OCI-LY7 (cell line): ENCODE measurements at regions not wholly inside any gene's neighbourhood (a gene's known extent, or its start where the extent isn't known, plus 50 kb on each side); places are given as distances from the start of the nearest gene placed in this dataset.

Experiments used
- BruUV-seq: library from RNA; stranded (reverse); fragments of 400-500 nt; replicated peaks from 2 replicates; lab custom pipeline; 2021; lab: Mats Ljungman, UMichigan
- CTCF ChIA-PET: fragments of 300-600 bp; sonication (Branson Sonifier 250); formaldehyde crosslinking; loops from one replicate; lab custom pipeline; 2022; ENCODE audit warnings: antibody characterized with exemption; ENCODE audit not compliant: unreplicated experiment; lab: Charles Lee
- POLR2A ChIA-PET: fragments of 300-600 bp; sonication (Branson Sonifier 250); formaldehyde crosslinking; loops from one replicate; lab custom pipeline; 2022; ENCODE audit warnings: antibody characterized with exemption; lab: Charles Lee
- DNase-seq: peaks from one replicate; pipeline ENCODE4 v3.0.0-alpha.2; 2015; ENCODE audit warnings: low spot score
- H2AFZ ChIP-seq: fragments of 200-600 bp; sonication (generic), shearing (Covaris generic); 2 replicates; pipeline ENCODE4 v1.6.1; 2014; ENCODE audit warnings: mild to moderate bottlenecking, antibody characterized with exemption, low read length, moderate library complexity
- H3K27ac ChIP-seq: fragments of 200-600 bp; sonication (generic); 2 replicates; pipeline ENCODE4 v1.5.1; 2014; ENCODE audit warnings: mixed run types, low read depth, mild to moderate bottlenecking, moderate library complexity, low read length, inconsistent platforms; ENCODE audit not compliant: poor library complexity, severe bottlenecking
- H3K36me3 ChIP-seq: fragments of 200-600 bp; sonication (generic); 2 replicates; pipeline ENCODE4 v1.6.1; 2014; ENCODE audit warnings: mild to moderate bottlenecking, antibody characterized with exemption, low read length, moderate library complexity, mixed read lengths; ENCODE audit not compliant: insufficient read depth
- H3K4me1 ChIP-seq: fragments of 200-600 bp; sonication (generic); 2 replicates; pipeline ENCODE4 v1.5.1; 2014; ENCODE audit warnings: mild to moderate bottlenecking, low read length; ENCODE audit not compliant: insufficient read depth, poor library complexity, severe bottlenecking
- H3K4me2 ChIP-seq: fragments of 200-600 bp; sonication (generic); 2 replicates; pipeline ENCODE4 v1.6.1; 2014; ENCODE audit warnings: mild to moderate bottlenecking, low read length
- H3K4me3 ChIP-seq: fragments of 200-600 bp; sonication (generic); 2 replicates; pipeline ENCODE4 v1.5.1; 2014; ENCODE audit warnings: mild to moderate bottlenecking, low read depth, low read length; ENCODE audit not compliant: poor library complexity, severe bottlenecking
- H3K79me2 ChIP-seq: fragments of 200-600 bp; sonication (generic); 2 replicates; pipeline ENCODE4 v1.6.1; 2016; ENCODE audit warnings: low read depth, mild to moderate bottlenecking, low read length, moderate library complexity, mixed read lengths; ENCODE audit not compliant: insufficient read depth
- H3K9me2 ChIP-seq: fragments of 200-600 bp; sonication (generic); 2 replicates; pipeline ENCODE4 v1.6.1; 2016; ENCODE audit warnings: mild to moderate bottlenecking, low read length, mixed read lengths; ENCODE audit not compliant: insufficient read depth
- H3K9me3 ChIP-seq: fragments of 200-600 bp; sonication (generic); 2 replicates; pipeline ENCODE4 v1.6.1; 2014; ENCODE audit warnings: mild to moderate bottlenecking, mixed run types, low read length, mixed read lengths
- H4K20me1 ChIP-seq: fragments of 200-600 bp; sonication (generic); 2 replicates; pipeline ENCODE4 v1.6.1; 2014; ENCODE audit warnings: mild to moderate bottlenecking, antibody characterized with exemption, low read length, moderate library complexity, mixed read lengths; ENCODE audit not compliant: insufficient read depth
- EZH2phosphoT487 ChIP-seq: fragments of 200-600 bp; sonication (generic); IDR thresholded peaks from 2 replicates; pipeline ENCODE4 v1.6.1; 2018; ENCODE audit warnings: low read depth, borderline replicate concordance, mild to moderate bottlenecking, mixed run types, antibody characterized with exemption, low read length, moderate library complexity, mixed read lengths
- intact Hi-C: fragments of 100-400 bp; cut with micrococcal nuclease; formaldehyde crosslinking; loops from one replicate; pipeline ENCODE4 v1.10.0; 2022; ENCODE audit not compliant: unreplicated experiment
- TF ChIP-seq, protein P1 (sequence below): fragments of 200-600 bp; sonication (generic); conservative IDR thresholded peaks from 2 replicates; pipeline ENCODE4 v1.5.1; 2014; ENCODE audit warnings: mild to moderate bottlenecking, antibody characterized with exemption, low read length, moderate library complexity, mixed read lengths

DNA sequence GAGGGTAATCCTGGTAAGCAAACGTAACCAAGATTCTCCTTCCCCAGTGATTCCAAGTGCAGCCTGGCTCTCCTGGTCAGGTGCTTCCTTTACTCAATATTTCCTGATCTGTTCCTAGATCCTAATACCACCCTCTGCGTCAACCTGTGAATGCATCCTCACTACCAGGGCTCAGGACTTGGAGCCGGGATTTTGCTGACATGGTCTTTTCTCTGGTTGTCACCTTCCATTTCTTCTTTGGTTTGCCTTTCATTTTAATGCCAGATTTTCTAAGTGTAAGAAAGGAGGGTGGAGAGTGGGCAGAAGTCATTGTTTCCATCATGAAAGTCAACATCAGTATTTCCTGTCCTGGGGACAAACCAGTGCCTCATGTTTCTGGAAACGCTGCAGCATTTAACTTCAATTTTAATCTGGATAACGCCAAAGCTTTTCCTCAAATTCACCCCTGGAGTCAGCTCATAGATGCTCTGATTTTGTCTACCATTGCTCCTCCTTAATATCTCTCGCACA lies 210.4 kb upstream of the ZNF32 start:
- no peaks in the 10 kb centered on the region for H3K9me3 ChIP-seq
- H2AFZ ChIP-seq, result no peak overlapping the region
- no peak for DNase-seq
- ChIA-PET CTCF (interaction anchor here (0.5 to 1.5 kb wide), 2 partner anchors 8 to 155 kb away, joined by 3 to 4 read pairs; no protein-coding TSS in a partner anchor), POLR2A (interaction anchor here (0.6 kb wide), 1 partner anchor 18 kb away, joined by 3 read pairs; no protein-coding TSS in a partner anchor)
- no peaks in the 10 kb centered on the region for H4K20me1 ChIP-seq
- H3K4me2 ChIP-seq, result no peak overlapping the region
- H3K4me3 ChIP-seq, result no peak overlapping the region
- no peaks in the 10 kb centered on the region for H3K79me2 ChIP-seq
- BruUV-seq, result no TSS peak
- no peak overlapping the region for H3K27ac ChIP-seq
- no peaks in the 10 kb centered on the region for H3K9me2 ChIP-seq
- TF ChIP-seq, protein P1, sequence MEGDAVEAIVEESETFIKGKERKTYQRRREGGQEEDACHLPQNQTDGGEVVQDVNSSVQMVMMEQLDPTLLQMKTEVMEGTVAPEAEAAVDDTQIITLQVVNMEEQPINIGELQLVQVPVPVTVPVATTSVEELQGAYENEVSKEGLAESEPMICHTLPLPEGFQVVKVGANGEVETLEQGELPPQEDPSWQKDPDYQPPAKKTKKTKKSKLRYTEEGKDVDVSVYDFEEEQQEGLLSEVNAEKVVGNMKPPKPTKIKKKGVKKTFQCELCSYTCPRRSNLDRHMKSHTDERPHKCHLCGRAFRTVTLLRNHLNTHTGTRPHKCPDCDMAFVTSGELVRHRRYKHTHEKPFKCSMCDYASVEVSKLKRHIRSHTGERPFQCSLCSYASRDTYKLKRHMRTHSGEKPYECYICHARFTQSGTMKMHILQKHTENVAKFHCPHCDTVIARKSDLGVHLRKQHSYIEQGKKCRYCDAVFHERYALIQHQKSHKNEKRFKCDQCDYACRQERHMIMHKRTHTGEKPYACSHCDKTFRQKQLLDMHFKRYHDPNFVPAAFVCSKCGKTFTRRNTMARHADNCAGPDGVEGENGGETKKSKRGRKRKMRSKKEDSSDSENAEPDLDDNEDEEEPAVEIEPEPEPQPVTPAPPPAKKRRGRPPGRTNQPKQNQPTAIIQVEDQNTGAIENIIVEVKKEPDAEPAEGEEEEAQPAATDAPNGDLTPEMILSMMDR, result no peak
- no peak for TF ChIP-seq EZH2phosphoT487
- no peaks in the 10 kb centered on the region for H3K36me3 ChIP-seq
- H3K4me1 ChIP-seq, result peaks cover 8% of the 10 kb centered on the region
- intact Hi-C loops, result no loop called here

- BruUV-seq, result no TSS peak
- Histone ChIP-seq H3K4me2 (no peak overlapping the region), H3K4me3 (no peak overlapping the region), H3K79me2 (no peaks in the 10 kb centered on the region), H3K27ac (no peak overlapping the region), H3K4me1 (peaks cover 8% of the 10 kb centered on the region), H3K36me3 (no peaks in the 10 kb centered on the region), H2AFZ (no peak overlapping the region), H4K20me1 (no peaks in the 10 kb centered on the region), H3K9me2 (no peaks in the 10 kb centered on the region), H3K9me3 (no peaks in the 10 kb centered on the region)
- intact Hi-C loops, result no loop called here
- ChIA-PET POLR2A (interaction anchor here (0.9 kb wide), 1 partner anchor 9 kb away, joined by 3 read pairs; no protein-coding TSS in a partner anchor), CTCF (no interaction called here)
- TF ChIP-seq EZH2phosphoT487, result no peak
- TF ChIP-seq, protein P1, result no peak
- no peak for DNase-seq
These were observed 209.2 kb upstream of the ZNF32 start for GRCh38 chr10:43857931-43858315.

GRCh38 chr10:43857206-43857930 lies 208.7 kb upstream of the ZNF32 start:
- no peak overlapping the region for H3K4me2 ChIP-seq
- intact Hi-C loops, result no loop called here
- no peaks in the 10 kb centered on the region for H4K20me1 ChIP-seq
- no peaks in the 10 kb centered on the region for H3K9me3 ChIP-seq
- no peaks in the 10 kb centered on the region for H3K9me2 ChIP-seq
- no peak overlapping the region for H2AFZ ChIP-seq
- H3K4me1 ChIP-seq, result peaks cover 7% of the 10 kb centered on the region
- ChIA-PET POLR2A (interaction anchor here (0.7 to 0.9 kb wide), 2 partner anchors 9 to 533 kb away, joined by 3 read pairs; no protein-coding TSS in a partner anchor), CTCF (no interaction called here)
- no peak overlapping the region for H3K27ac ChIP-seq
- no peaks in the 10 kb centered on the region for H3K79me2 ChIP-seq
- no peaks in the 10 kb centered on the region for H3K36me3 ChIP-seq
- DNase-seq, result no peak
- no peak overlapping the region for H3K4me3 ChIP-seq
- no peak for TF ChIP-seq EZH2phosphoT487
- TF ChIP-seq, protein P1, result no peak
- no TSS peak for BruUV-seq
